ENCODE measurements at regions not wholly inside any gene's neighbourhood (a gene's known extent, or its start where the extent isn't known, plus 50 kb on each side); places are given as distances from the start of the nearest gene placed in this dataset.

- no peak for TF ChIP-seq POLR2A (IDR thresholded peaks at IDR 0.05; ENCODE audit: extremely low read depth, insufficient read length)
- TF ChIP-seq CTCF (IDR thresholded peaks at IDR 0.05; ENCODE audit: low read depth, low read length), result no peak
These were observed 103.6 kb upstream of the SALL3 start for GRCh38 chr18:78875778-78876650.
